ENCODE measurements at regions not wholly inside any gene's neighbourhood (a gene's known extent, or its start where the extent isn't known, plus 50 kb on each side); places are given as distances from the start of the nearest gene placed in this dataset.
A peak's percentile ranks its signal among the peaks of the same experiment; 100 is the strongest.
"Not testable (repeated sequence)": the region's sequence is repeated elsewhere in the genome, so short reads cannot be mapped to it uniquely, and the experiment has no call there.

DNA sequence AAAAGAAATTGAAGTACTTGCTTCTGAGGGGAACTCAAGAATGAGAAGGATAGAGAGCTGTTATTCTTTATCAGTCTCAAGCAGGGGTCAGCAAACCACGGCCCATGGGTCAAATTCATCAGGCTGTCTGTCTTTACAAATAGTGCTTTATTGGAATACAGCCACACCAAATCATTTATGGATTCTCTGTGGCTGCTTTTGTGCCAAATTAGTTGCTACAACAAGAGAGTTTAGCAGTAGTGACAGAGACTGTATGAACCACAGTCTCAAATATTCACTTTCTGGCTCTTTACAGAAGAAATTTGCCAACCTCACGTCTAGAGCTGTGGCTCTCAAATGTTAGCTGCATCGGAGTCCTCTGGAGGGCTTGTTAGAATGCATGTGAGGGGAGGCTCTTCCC lies 258.0 kb upstream of the RARB start:
- no peak for DNase-seq (ENCODE audit: low read depth in 3 of 3, low spot score in 2 of 3)

DNA sequence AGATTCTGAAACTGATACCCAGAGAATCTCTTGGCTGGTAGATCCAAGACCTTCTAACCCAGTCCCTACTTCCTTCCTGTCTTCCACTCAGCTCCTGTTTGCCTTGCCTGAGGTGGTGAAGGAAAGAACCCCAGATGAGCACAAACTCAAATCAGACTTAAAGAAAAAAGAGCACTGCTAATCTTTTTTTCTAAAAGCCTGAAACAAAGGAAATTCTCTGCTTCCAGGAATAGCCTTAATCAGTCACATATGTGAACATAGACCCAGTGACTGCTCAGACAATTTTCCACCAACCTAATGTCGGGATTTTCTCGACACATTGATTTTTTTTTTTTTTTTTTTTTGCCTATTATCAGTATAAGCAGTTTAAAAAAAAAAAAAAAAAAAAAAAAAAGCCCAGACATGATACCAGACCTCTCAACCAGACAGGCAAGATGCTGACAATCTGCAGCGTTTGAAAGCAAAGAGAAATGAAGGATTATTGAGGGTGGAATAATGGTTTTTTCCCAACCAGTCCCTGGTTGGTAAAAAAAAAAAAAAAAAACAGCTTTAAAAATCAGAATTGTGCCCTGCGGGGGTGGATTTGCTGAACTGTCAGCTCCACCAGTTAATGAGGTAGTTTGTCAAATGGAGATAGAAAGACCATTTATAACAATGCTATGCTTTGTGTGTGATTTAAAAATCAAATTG lies 256.8 kb upstream of the RARB start:
- DNase-seq (ENCODE audit: low read depth in 3 of 3, low spot score in 2 of 3) = no peak

DNA sequence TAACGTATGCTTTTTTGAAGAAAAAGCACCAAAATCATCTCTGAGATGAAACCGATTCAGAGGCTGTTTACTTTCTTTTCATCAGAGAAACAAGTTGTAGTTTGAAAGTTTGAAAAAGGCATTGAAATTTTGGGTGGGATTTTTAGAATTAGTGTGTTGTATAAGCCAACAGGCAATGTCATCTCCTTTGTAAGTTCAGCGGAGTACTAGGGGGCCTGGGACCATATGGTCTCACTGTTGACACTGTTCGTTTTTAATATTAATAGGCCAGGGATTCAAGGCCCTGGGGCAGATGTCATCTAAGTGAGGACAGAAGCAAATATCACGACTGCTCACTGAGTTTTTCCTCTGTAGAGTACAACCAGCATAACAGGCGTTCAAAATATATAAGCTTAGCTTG lies 256.2 kb upstream of the RARB start:
- no peak for DNase-seq (ENCODE audit: low read depth in 3 of 3, low spot score in 2 of 3)

DNA sequence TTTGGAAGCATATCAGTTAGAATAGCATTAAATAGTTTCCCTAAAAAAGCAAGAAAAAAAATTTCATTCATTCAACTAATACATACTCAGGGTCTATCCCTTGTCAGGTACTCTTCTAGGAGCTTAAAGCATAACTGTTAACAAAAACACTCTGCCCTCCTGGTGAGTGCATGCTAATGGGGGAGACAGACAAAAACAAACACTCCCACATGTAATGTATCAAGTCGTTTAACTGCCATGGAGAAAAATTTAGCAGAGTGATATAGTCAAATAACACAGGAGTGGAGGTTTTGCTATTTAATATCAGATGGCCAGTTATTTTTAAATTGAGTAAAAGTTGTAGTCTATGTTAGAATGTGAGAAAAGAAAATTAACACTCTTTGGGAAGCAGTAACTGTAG lies 254.5 kb upstream of the RARB start:
- DNase-seq (ENCODE audit: low read depth in 3 of 3, low spot score in 2 of 3) = peak in 2 of 3 donors; percentile 32 to 46

DNA sequence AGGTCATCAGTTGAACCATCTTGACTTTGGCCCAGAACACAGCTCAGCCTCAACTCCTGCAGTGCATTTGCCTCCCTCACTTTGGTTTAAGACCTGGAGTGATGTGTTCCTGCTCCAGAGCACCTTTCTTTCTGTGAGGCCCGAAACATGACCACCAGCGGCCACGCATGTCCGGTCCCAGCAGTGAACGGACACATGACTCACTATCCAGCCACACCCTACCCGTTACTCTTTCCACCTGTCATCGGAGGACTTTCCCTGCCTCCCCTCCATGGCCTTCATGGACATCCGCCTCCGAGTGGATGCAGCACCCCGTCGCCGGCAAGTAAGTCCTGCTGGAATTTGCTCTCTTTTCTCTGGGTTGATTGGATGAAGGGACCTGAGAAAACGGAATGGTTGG lies 253.8 kb upstream of the RARB start:
- DNase-seq (ENCODE audit: low read depth in 3 of 3, low spot score in 2 of 3) = no peak

DNA sequence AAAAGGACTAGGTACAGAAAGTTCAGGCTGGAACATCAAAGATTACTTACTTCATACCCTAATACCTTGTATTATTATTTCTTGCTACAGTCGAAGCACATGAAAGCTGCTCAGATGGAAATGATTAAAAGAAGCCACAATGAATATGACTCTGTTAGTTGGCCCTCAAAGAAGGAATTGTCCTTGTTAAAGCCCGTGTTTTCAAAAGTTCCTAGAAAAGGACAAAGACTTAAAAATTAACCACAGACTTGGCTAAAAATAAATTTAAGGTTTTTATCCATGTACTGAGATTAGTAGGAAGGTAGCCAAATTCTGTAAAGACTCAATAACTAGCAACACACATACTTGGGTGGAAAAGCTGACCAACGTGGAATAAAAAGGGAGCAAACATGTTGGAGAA lies 251.0 kb upstream of the RARB start:
- DNase-seq (ENCODE audit: low read depth in 3 of 3, low spot score in 2 of 3) = no peak

DNA sequence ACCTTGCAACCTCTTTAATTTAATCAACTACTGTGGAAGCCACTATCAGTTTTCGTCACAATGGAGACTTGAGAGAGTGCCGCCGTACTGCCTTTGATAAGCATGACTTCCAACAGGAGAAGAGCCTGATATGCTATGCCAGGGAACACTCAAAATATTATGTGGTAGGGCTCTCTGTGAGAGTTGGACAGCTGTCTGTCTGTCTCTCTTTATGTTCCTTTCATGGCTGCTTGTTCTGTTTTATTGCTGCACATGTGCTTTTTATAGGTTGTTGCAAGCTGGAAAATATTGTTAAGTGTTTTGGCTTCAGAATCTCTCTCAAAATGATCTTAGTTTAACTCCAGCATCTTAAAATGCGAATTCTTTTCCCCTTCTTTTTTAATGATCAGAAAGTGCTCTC lies 249.4 kb upstream of the RARB start:
- DNase-seq (ENCODE audit: low read depth in 3 of 3, low spot score in 2 of 3) = no peak

DNA sequence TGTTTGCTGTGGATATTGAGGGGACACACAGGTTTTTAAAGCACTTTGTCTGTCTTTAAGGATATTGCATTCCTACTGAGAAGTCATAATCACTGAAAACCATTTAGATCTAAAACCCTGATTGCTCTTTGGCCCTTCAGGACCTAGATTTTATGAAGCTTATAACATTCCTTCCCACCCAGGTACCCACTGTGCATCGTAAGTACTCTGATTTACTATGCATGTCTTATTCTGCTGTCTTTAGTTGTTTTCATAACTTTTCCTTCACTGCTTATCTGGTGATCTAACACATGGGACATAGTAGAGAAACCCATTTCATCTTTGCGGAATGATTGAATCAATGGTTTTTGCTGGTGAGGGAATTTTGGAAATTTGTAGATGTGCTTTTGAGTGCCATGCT lies 247.0 kb upstream of the RARB start:
- DNase-seq (ENCODE audit: low read depth in 3 of 3, low spot score in 2 of 3) = no peak

DNA sequence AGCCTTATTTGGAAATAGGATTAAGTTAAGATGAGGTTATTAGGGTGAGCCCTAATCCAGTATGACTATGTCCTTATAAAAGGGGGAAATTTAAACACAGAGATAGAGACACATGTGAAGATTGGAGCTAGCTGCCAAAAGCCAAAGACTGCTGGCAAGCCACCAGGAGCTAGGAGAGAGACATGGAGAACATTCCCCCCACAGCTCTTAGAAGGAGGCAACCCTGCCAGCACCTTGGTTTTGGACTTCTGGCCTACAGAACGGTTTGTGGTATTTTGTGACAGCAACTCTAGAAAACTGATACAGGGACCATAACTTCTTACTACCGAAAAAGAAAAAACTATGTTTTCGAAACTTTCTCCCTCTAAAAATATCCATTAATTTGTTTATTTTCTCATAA lies 245.3 kb upstream of the RARB start:
- DNase-seq (ENCODE audit: low read depth in 3 of 3, low spot score in 2 of 3) = no peak

DNA sequence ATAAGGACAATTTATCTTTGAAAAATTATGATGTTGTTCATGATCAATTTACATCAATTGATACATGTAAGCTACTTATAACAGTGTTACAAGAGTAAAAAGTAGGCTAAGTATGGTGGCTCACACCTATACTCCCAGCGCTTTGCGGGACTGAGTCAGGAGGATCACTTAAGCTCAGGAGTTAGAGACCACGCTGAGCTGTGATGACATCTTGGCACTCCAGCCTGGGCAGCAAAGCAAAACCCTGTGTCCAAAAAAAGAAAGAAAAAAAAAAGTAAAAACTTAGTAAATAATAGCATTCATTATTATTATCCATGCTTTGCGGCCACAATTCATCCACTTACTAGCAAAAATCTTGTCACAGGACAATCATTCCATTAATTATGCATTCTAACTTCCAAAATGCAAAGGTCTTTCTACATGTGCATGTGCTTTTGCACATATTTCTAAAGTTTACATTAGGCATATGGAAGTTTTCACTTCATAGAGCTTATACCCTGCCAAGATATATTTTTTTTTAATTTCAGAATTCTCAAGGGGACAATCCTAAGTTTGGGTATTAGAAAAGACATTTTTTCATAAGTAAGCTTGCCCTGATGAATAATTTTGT lies 243.3 kb upstream of the RARB start:
- DNase-seq (ENCODE audit: low read depth in 3 of 3, low spot score in 2 of 3) = no peak

DNA sequence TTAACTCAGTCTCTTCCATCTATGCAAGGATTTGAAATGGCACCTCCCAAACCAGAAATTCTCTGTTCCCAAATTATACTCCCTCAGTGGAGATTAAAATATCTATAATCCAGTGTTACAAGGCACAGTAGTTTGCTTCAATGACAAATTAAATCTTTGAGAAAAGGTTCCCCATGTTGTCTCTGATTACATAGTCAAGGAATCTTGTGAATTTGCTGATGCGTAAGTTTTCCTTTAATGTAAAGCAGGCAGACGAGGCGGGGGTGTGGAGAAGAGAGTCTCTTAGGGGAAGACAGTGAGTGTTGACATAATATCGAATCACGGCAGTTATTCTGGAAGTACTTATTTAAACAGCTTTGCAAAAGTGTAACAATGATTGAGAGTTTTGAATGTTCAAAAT lies 236.4 kb upstream of the RARB start:
- no peak for DNase-seq (ENCODE audit: low read depth in 3 of 3, low spot score in 2 of 3)

DNA sequence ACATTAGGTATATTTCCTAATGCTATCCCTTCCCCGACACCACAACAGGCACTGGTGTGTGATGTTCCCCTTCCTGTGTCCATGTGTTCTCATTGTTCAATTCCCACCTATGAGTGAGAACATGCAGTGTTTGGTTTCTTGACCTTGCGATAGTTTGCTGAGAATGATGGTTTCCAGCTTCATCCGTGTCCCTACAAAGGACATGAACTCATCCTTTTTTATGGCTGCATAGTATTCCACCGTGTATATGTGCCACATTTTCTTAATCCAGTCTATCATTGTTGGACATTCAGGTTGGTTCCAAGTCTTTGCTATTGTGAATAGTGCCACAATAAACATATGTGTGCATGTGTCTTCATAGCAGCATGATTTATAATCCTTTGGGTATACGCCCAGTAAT lies 228.5 kb upstream of the RARB start:
- DNase-seq (ENCODE audit: low read depth in 3 of 3, low spot score in 2 of 3) = not testable (repeated sequence)

DNA sequence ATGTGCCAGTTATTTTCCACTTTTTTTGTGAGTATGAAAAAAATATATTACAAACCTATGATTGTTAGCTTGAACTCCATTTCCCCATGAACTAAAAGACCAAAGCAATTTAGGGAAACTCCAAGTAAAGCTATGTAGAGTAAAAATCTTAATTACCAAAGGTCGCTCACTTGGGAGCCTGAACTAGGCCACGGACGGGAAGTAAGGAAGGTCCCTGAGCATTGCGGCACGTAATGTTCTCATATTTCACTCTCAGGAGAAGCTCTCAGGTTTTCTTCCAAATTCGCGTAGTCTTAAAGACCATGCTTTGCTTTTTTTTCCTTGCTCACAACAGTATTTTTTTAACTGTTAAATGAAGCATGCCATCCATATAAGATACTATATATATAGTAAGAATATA lies 215.3 kb upstream of the RARB start:
- DNase-seq (ENCODE audit: low read depth in 3 of 3, low spot score in 2 of 3) = no peak

DNA sequence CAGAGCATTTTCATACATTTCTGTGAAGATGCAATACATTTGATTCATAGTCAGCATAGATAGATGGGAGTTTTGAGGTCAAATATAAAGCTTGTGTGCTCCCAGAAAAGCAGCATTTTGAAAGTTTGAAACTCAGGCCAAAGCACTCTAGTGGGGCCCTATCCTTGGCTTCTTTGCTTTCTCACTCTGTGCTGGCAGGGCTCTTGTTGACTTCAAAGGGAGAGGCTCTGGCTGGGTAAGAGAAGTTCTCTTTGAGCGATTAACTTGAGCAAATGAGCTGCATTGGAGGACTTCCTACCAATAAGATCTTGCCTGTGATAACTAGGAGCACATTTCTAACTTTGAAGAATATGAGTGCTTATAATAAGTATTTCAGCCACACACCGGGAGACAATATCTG lies 214.0 kb upstream of the RARB start:
- DNase-seq (ENCODE audit: low read depth in 3 of 3, low spot score in 2 of 3) = no peak

DNA sequence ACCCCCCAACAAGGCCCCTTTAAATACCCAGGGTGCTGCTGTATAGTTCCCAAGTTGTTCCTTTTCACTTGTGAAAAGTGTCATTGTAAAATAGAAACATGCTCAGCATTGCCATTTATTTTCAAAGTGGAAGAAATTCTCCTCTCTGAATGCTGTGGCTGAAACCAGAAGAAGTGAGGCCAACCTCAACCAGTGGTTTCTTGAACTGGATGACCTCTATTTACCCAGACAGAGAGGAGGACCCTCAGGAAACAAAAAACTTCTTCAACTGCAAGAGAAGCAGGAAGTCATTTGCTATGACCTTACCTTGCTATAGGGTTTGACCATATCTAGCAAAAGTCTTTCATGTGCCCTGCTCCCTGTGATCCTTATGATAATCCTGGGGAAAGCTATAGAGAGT lies 209.7 kb upstream of the RARB start:
- no peak for DNase-seq (ENCODE audit: low read depth in 3 of 3, low spot score in 2 of 3)

DNA sequence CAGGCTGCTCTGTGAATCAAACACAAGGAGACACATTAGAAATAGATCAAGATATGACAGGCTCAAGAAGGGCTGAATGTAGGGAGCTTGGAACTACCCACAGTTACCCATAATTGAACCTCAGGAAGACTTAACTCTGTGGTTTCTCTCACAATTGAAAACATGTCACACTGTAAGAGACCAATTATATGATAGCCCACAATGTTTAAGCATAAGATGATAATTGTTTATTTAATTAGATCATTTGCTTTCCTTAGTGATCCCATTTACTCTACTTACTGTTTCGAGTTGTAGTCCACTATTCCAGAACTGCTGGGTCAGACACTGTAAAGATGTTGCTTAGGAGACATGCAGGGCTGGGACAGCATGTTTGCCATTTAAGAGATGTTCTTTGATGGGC lies 201.3 kb upstream of the RARB start:
- no peak for DNase-seq (ENCODE audit: low read depth in 3 of 3, low spot score in 2 of 3)

DNA sequence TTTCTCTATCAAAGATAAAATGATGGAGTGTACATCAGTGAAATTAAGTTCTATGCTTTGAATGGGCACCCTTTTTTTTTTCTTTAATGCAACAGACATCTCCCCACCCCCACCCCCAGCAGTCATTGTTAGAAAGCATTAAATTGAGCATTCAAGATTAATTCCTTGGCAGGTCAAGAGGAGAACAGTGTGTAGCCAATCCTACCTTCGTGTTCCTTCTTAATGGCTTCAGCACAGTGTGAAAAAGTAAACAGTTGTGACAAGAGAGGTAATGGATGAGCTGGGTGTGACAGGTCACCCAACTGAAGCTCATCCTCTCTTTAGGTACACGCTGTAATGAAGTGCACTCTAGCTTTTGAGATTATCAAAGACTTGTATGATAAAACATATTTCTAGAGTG lies 198.5 kb upstream of the RARB start:
- peak in 1 of 3 donors; percentile 21 for DNase-seq (ENCODE audit: low read depth in 3 of 3, low spot score in 2 of 3)

DNA sequence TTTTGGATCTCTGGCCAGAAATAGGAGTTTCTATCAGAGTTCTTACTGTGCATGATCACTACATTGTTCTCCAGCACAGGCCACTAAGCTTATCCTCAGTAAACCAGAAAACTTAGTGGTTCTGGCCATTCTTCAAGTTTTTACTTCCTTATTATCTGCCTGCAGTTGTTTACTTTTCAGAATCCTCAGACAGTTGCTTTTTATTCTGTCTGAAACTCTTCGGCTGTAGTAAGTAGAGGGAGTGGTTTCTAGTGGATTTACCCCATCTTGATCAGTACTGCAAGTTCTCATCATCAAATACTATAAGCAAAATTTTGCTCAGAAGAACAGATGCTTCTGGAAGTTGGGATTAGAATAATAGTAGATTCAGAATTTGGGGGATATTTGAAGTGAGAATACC lies 193.0 kb upstream of the RARB start:
- no peak for DNase-seq (ENCODE audit: low read depth in 3 of 3, low spot score in 2 of 3)

DNA sequence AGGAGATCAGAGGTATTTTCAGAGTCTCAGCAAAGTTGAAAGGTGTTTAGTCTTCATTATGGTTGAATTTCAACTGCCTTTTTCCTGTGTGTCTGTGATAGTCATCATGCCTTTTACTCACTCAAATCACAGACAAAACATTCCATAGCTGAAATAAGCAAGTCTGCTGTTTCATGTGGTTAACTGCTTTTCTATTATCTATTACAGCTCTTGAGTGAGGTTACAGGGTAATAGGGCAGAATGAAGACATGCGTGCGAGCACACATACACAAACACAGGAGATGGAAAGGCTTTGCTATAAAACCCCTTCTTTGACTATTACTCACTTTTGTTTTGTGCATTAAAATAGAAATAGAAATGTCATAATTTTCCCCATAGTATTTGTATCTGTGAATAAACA lies 192.6 kb upstream of the RARB start:
- DNase-seq (ENCODE audit: low read depth in 3 of 3, low spot score in 2 of 3) = no peak

DNA sequence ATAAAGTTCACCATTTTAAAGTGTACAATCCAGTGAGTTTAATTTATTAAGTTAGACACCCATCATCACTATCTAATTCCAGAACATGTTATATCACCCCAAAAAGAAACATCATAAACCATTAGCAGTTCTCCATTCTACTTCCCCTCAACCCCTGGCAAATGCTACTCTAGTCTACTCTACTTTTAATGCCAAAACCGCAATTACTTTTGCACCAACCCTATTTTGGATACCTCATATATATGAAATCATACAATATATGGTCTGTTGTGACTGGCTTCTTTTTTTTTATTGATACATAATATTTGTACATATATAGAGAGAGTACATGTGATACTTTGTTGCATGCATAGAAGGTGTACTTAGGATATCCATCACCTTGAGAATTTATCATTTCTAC lies 190.5 kb upstream of the RARB start:
- DNase-seq (ENCODE audit: low read depth in 3 of 3, low spot score in 2 of 3) = no peak

DNA sequence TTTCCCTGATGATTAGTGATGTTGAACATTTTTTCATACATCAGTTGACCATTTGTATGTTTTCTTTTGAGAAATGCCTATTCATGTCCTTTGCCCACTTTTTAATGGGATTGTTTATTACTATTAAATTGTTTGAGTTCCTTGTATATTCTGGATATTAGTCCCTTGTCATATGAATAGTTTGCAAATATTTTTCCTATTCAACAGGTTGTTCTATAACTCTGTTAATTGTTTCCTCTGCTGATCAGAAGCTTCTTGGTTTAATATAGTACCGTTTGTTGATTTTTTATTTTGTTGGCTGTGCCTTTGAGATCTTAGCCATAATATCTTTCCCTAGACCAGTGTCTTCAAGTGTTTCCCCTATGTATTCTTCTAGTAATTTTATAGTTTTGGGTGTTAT lies 189.0 kb upstream of the RARB start:
- no peak for DNase-seq (ENCODE audit: low read depth in 3 of 3, low spot score in 2 of 3)

DNA sequence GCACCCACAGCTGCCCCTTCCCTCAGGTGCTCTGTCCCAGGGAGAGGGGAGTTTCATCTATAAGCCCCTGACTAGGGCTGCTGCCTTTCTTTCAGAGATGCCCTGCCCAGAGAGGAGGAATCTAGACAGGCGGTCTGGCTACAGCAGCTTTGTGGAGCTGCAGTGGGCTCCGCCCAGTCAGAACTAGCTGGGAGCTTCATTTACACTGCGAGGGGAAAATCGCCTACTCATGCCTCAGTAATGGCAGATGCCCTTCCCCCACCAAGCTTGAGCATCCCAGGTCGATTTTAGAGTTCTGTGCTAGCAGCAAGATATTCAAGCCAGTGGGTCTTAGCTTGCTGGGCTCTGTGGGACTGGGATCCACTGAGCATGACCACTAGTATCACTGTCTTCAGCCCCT lies 181.2 kb upstream of the RARB start:
- no peak for DNase-seq (ENCODE audit: low read depth in 3 of 3, low spot score in 2 of 3)

DNA sequence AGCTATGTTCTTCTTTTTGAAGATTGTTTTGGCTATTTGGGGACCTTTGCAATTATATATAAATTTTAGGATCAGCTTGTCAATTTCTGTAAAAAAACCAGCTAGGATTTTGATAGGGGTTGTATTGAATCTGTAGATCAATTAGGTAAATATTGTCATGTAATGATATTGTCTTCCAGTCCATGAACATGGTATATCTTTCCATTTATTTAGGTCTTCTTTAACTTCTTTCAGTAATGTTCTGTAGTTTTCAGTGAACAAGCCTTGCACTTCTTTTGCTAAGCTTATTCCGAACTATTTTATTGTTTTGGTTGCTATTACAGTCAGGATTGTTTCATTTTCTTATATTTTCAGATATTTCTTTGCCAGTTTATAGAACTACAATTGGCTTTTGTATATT lies 175.8 kb upstream of the RARB start:
- DNase-seq (ENCODE audit: low read depth in 3 of 3, low spot score in 2 of 3) = no peak
